Colonic mucosa (tissue), 4 donors: ENCODE measurements at regions not wholly inside any gene's neighbourhood (a gene's known extent, or its start where the extent isn't known, plus 50 kb on each side); places are given as distances from the start of the nearest gene placed in this dataset.

Experiments used
- DNase-seq: peaks from one replicate; pipeline ENCODE4 v3.0.0-alpha.2; 2020
- H3K27ac ChIP-seq: fragments of 200-600 bp; one replicate; pipeline ENCODE4 v1.8.0; 2021
- H3K27me3 ChIP-seq: fragments of 200-600 bp; one replicate; pipeline ENCODE4 v1.8.0; 2021
- H3K36me3 ChIP-seq: fragments of 200-600 bp; one replicate; pipeline ENCODE4 v1.8.0; 2021
- H3K4me1 ChIP-seq: fragments of 200-600 bp; one replicate; pipeline ENCODE4 v1.8.0; 2021; ENCODE audit warnings: mild to moderate bottlenecking
- H3K4me3 ChIP-seq: fragments of 200-600 bp; one replicate; pipeline ENCODE4 v1.8.0; 2021
- H3K9ac ChIP-seq, 2 donors: one replicate each; pipeline ENCODE4 v1.7.0; 2013; ENCODE audit warnings: control low read depth in 2 of 2, low read depth in 2 of 2, low read length in 2 of 2
- H3K9me3 ChIP-seq: fragments of 200-600 bp; one replicate; pipeline ENCODE4 v1.8.0; 2021
- CTCF ChIP-seq: fragments of 200-600 bp; IDR thresholded peaks from one replicate; pipeline ENCODE4 v1.8.0; 2022; ENCODE audit warnings: antibody characterized with exemption, mild to moderate bottlenecking
- intact Hi-C: fragments of 100-400 bp; cut with DNase I; formaldehyde crosslinking; loops from one replicate; pipeline ENCODE4 v1.14.1; 2022
- donor health status: healthy.
- donor health status: DM: no; HTN: no; CAD: no.
- donor health status: DM: no; HTN: no; CAD: no.

- Histone ChIP-seq H3K36me3 (no peaks in the 10 kb centered on the region), H3K27ac (no peak overlapping the region), H3K27me3 (no peaks in the 10 kb centered on the region), H3K9ac (no peak overlapping the region), H3K4me3 (no peak overlapping the region), H3K4me1 (no peaks in the 10 kb centered on the region), H3K9me3 (no peaks in the 10 kb centered on the region)
- TF ChIP-seq CTCF = no peak
- intact Hi-C loops = no loop called here
- DNase-seq = no peak
Measured at GRCh38 chr12:114935658-114936057, 251.7 kb upstream of the TBX3 start.

- no peak overlapping the region for H3K9ac ChIP-seq
- intact Hi-C loops = no loop called here
- no peaks in the 10 kb centered on the region for H3K9me3 ChIP-seq
- TF ChIP-seq CTCF = no peak
- H3K4me1 ChIP-seq = no peaks in the 10 kb centered on the region
- no peak overlapping the region for H3K4me3 ChIP-seq
- no peaks in the 10 kb centered on the region for H3K36me3 ChIP-seq
- H3K27ac ChIP-seq = no peak overlapping the region
- DNase-seq = no peak
- H3K27me3 ChIP-seq = no peaks in the 10 kb centered on the region
Measured at GRCh38 chr12:114933428-114934160, 249.6 kb upstream of the TBX3 start.

- no peak overlapping the region for H3K27ac ChIP-seq
- H3K4me3 ChIP-seq = no peak overlapping the region
Measured at GRCh38 chr12:114932806-114933205, 248.8 kb upstream of the TBX3 start.

GRCh38 chr12:114931025-114931424 lies 247.1 kb upstream of the TBX3 start:
- no peaks in the 10 kb centered on the region for H3K9me3 ChIP-seq
- H3K4me3 ChIP-seq = no peak overlapping the region
- no peak for DNase-seq
- no peak for TF ChIP-seq CTCF
- no peak overlapping the region for H3K27ac ChIP-seq
- no peak overlapping the region for H3K9ac ChIP-seq
- H3K4me1 ChIP-seq = no peaks in the 10 kb centered on the region
- intact Hi-C loops = no loop called here
- no peaks in the 10 kb centered on the region for H3K27me3 ChIP-seq
- no peaks in the 10 kb centered on the region for H3K36me3 ChIP-seq

More at GRCh38 chr12:114932806-114933205, 248.8 kb upstream of the TBX3 start:
- no peak overlapping the region for H3K9ac ChIP-seq
- H3K36me3 ChIP-seq = no peaks in the 10 kb centered on the region
- H3K4me1 ChIP-seq = no peaks in the 10 kb centered on the region
- no peak for TF ChIP-seq CTCF
- intact Hi-C loops = no loop called here
- H3K27me3 ChIP-seq = no peaks in the 10 kb centered on the region
- DNase-seq = no peak
- H3K9me3 ChIP-seq = no peaks in the 10 kb centered on the region

GRCh38 chr12:114926341-114926740 lies 242.4 kb upstream of the TBX3 start:
- intact Hi-C loops = no loop called here
- Histone ChIP-seq H3K9ac (no peak overlapping the region), H3K27ac (no peak overlapping the region), H3K4me1 (no peaks in the 10 kb centered on the region), H3K4me3 (no peak overlapping the region), H3K27me3 (no peaks in the 10 kb centered on the region), H3K9me3 (no peaks in the 10 kb centered on the region), H3K36me3 (no peaks in the 10 kb centered on the region)
- DNase-seq = no peak
- no peak for TF ChIP-seq CTCF
